ENCODE measurements at regions not wholly inside any gene's neighbourhood (a gene's known extent, or its start where the extent isn't known, plus 50 kb on each side); places are given as distances from the start of the nearest gene placed in this dataset.

DNA sequence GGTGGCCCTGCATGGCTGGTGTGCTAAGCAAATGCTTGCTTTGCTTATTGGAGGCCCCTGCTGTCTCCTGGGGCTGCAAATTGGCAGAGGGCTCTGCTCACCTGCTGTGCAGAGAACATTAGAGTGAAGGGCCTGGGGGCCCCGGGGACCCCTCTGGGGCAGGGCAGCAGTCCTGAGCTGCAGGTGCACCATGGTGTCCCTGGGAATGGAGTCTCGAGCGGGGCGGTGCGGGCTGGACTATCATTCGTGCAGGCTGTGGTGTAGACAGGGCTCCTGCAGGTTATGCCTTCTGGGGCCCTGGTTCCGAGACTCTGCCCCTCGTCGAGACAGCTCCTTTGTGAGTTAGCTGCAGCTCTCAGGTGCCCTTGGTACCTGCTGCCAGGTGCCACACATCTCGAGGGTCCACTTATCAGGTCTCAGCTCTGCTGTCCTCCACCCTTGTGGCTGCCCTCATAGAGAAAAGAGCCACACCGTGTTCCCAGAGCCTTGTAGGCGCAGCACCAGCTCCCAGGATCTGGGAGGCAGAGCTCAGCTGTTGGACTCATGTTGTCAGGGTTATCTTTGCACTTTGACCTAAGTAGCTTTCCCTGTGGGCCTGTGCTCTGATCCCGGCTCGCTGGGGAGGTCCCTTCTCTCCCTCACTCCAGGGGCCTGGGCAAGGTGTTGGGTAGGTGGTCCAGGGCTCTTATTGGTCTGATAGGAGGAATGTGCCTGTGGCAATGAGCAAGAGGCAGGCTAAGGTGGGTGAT lies 58.0 kb upstream of the ZNF536 start:
- DNase-seq (ENCODE audit: low spot score in 2 of 2), result peak in 1 of 2 donors; percentile 79
- H3K4me3 ChIP-seq (ENCODE audit: low read depth, poor library complexity, severe bottlenecking), result no peak overlapping the region
- intact Hi-C loops (cut with DNase I; ENCODE audit: low total_unique reads), result no loop called here
- 80 to 82% methylated on average over 14 of the region's 14 CpGs for WGBS, 2 donors
- TF ChIP-seq, protein P1, sequence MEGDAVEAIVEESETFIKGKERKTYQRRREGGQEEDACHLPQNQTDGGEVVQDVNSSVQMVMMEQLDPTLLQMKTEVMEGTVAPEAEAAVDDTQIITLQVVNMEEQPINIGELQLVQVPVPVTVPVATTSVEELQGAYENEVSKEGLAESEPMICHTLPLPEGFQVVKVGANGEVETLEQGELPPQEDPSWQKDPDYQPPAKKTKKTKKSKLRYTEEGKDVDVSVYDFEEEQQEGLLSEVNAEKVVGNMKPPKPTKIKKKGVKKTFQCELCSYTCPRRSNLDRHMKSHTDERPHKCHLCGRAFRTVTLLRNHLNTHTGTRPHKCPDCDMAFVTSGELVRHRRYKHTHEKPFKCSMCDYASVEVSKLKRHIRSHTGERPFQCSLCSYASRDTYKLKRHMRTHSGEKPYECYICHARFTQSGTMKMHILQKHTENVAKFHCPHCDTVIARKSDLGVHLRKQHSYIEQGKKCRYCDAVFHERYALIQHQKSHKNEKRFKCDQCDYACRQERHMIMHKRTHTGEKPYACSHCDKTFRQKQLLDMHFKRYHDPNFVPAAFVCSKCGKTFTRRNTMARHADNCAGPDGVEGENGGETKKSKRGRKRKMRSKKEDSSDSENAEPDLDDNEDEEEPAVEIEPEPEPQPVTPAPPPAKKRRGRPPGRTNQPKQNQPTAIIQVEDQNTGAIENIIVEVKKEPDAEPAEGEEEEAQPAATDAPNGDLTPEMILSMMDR (IDR thresholded peaks at IDR 0.05), result no peak
- no peak for TF ChIP-seq POLR2A (IDR thresholded peaks at IDR 0.05)

DNA sequence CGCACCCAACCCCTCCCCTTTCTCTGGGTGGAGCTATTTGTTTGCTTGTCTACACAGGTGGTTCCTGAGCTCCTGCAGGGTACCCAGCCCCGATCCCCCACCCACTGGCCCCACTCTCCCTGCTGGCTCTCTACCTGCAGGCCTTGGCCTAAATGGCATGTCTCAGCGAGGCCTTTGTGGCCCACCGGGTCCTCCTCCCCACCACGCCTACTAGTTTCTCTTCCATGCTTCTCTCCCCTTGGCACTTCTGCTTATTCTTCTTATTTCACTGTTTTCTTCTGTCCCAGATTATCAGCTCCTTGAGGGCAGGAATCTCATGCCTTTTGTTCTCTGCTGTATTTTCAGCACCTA lies 57.4 kb upstream of the ZNF536 start:
- intact Hi-C loops (cut with DNase I; ENCODE audit: low total_unique reads), result no loop called here
- whole genome bisulfite sequencing, 2 donors, result 55 to 77% methylated on average over 4 to 5 of the region's 5 CpGs
- no peak for DNase-seq (ENCODE audit: low spot score in 2 of 2)
- no peak overlapping the region for H3K4me3 ChIP-seq (ENCODE audit: low read depth, poor library complexity, severe bottlenecking)
- no peak for TF ChIP-seq POLR2A (IDR thresholded peaks at IDR 0.05)

DNA sequence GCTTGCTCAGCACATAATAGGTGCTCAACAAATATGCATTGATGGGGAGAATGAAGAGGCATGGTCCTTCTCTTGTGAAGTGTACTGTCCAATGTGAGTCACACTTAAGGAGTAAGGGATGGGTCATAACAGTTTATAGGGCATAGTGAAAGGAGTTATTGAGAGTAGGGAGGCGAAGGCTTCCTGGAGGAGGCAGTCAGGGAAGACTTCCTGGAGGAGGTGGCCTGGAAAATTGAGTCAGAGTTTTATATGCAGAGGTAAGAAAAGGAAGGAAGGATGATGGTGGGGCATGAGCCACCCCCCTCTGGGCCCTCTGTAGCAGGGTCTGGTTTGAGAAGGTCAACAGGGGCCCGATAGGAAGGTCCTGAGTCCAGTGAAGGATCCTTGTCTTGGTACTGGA lies 57.0 kb upstream of the ZNF536 start:
- 95 to 100% methylated on average over 2 of the region's 2 CpGs for WGBS, 2 donors
- intact Hi-C loops (cut with DNase I; ENCODE audit: low total_unique reads), result no loop called here
- TF ChIP-seq POLR2A (IDR thresholded peaks at IDR 0.05), result no peak
- TF ChIP-seq, protein P1 (IDR thresholded peaks at IDR 0.05), result no peak
- DNase-seq (ENCODE audit: low spot score in 2 of 2), result peak in 1 of 2 donors; percentile 12
- no peak overlapping the region for H3K4me3 ChIP-seq (ENCODE audit: low read depth, poor library complexity, severe bottlenecking)

DNA sequence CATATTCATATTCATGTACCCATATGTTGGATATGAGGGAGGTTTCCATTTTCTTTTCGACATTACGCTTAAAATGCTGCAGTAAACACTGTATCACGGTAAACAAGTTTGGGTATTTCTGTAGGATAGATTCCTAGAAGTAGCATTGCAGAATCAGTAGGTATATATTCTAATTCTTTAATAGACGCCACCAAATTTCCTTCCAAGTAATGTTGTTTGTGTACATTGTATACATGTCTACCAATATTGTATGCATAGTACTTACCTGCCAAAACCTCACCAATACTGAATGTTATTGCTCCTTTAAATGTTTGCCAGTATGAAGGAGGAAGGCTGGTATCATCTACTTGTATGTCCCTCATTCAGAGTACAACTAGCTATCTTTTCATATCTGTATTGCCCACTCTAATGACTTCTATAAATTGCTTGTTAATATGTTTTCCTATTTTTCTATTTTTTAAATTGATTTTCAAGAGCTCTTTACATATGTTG lies 56.1 kb upstream of the ZNF536 start:
- TF ChIP-seq, protein P1 (IDR thresholded peaks at IDR 0.05), result no peak
- TF ChIP-seq POLR2A (IDR thresholded peaks at IDR 0.05), result no peak
- H3K4me3 ChIP-seq (ENCODE audit: low read depth, poor library complexity, severe bottlenecking), result no peak overlapping the region
- intact Hi-C loops (cut with DNase I; ENCODE audit: low total_unique reads), result no loop called here
- DNase-seq (ENCODE audit: low spot score in 2 of 2), result no peak
- WGBS, 2 donors, result 96 to 97% methylated on average over 4 of the region's 4 CpGs

DNA sequence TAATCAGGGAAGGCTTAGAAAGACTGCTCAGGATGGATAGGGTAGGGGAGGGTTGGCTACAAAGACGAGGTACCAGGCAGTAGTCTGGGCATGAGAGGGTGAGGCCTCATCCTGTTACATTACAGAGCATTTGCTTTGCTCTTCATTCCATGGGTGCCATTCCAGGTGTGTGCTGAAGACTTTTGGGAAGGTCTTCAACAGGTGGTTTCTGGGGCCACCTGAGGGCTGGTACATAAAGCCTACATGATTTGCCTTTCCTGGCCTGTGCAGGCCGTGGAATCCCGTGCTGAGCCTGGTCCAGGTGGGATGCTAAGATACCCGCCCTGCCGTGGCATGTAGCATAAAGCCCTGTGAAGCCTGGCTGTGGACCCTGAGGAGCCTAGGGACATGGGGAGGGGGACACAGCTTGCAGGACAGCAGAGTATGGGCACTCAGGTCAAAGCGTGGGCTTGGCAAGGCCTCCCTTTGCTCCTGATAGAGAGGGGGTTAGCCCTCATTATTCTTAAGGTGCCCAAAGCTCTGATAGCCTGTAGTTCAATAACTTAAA lies 55.6 kb upstream of the ZNF536 start:
- DNase-seq (ENCODE audit: low spot score in 2 of 2), result peak in 1 of 2 donors; percentile 67
- WGBS, 2 donors, result 90 to 94% methylated on average over 6 of the region's 6 CpGs
- no peak for TF ChIP-seq POLR2A (IDR thresholded peaks at IDR 0.05)
- TF ChIP-seq, protein P1 (IDR thresholded peaks at IDR 0.05), result no peak
- H3K4me3 ChIP-seq (ENCODE audit: low read depth, poor library complexity, severe bottlenecking), result no peak overlapping the region
- intact Hi-C loops (cut with DNase I; ENCODE audit: low total_unique reads), result no loop called here

DNA sequence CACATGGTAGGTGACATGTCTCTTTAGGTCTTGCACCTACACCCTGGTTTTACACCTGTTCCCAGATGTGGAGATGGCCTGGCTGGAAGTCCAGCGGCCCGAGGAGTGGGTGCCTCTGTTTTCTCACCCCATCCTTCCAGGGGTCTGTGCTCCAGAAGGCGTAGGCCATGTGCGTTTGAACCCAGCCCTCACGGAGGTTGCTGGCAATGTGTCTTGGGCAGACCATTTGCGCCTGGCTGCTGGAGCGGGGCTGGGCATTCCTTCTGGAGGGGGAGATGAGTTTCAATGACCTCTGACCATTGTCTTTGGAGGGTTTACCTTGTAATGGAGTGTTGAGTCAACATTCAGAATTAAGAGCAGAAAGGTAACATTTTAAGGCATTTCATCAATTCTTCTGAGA lies 54.8 kb upstream of the ZNF536 start:
- no peak for DNase-seq (ENCODE audit: low spot score in 2 of 2)
- no peak for TF ChIP-seq POLR2A (IDR thresholded peaks at IDR 0.05)
- TF ChIP-seq, protein P1 (IDR thresholded peaks at IDR 0.05), result no peak
- WGBS, 2 donors, result 92% methylated on average over 7 of the region's 7 CpGs
- intact Hi-C loops (cut with DNase I; ENCODE audit: low total_unique reads), result no loop called here
- no peak overlapping the region for H3K4me3 ChIP-seq (ENCODE audit: low read depth, poor library complexity, severe bottlenecking)

Data from lower leg skin (tissue), 4 donors.